Transverse colon (tissue), 4 donors: ENCODE measurements at regions not wholly inside any gene's neighbourhood (a gene's known extent, or its start where the extent isn't known, plus 50 kb on each side); places are given as distances from the start of the nearest gene placed in this dataset.

ENCODE experiments used
- DNase-seq: peaks from one replicate; pipeline ENCODE4 v3.0.0-alpha.2; 2019
- H3K27ac ChIP-seq, 4 donors: fragments of 200-600 bp; sonication (generic); 2 replicates each; pipeline ENCODE4 v1.5.1; 2016 to 2018; ENCODE audit warnings: inconsistent platforms in 4 of 4
- H3K27me3 ChIP-seq: fragments of 200-600 bp; sonication (generic); 2 replicates; pipeline ENCODE4 v1.5.1; 2017; ENCODE audit warnings: inconsistent platforms
- H3K36me3 ChIP-seq, 4 donors: fragments of 200-600 bp; sonication (generic); 2 replicates each; pipeline ENCODE4 v1.5.1; 2017 to 2019; ENCODE audit warnings: inconsistent platforms in 4 of 4
- H3K4me1 ChIP-seq, 4 donors: fragments of 200-600 bp; sonication (generic); 2 replicates each; pipeline ENCODE4 v1.5.1; 2017 to 2020; ENCODE audit warnings: inconsistent platforms in 4 of 4
- H3K4me3 ChIP-seq, 4 donors: fragments of 200-600 bp; sonication (generic); 1 replicate in 1 of 4; 2 replicates in 3 of 4; pipeline versions ENCODE4 v1.5.1 to v1.6.1; 2017 to 2019; ENCODE audit warnings: inconsistent platforms in 4 of 4
- H3K9me3 ChIP-seq, 2 donors: fragments of 200-600 bp; sonication (generic); 2 replicates each; pipeline ENCODE4 v1.5.1; 2017 to 2019; ENCODE audit warnings: inconsistent platforms in 2 of 2
- EP300 ChIP-seq: sonication (generic); formaldehyde crosslinking; IDR thresholded peaks from one replicate; pipeline ENCODE4 v1.6.1; 2017; ENCODE audit warnings: antibody characterized with exemption, low read depth
- POLR2A ChIP-seq: fragments of 450-650 bp; IDR thresholded peaks from one replicate; pipeline ENCODE4 v1.6.1; 2016; ENCODE audit warnings: antibody characterized with exemption, mild to moderate bottlenecking, moderate library complexity
- POLR2AphosphoS5 ChIP-seq, 3 donors: sonication (generic); formaldehyde crosslinking; IDR thresholded peaks; one replicate each; pipeline ENCODE4 v1.6.1; 2016; ENCODE audit warnings: antibody characterized with exemption in 3 of 3
- WGBS, 2 donors: methylation state at CpG; one replicate each; pipeline ENCODE4 v1.1.5; 2018; ENCODE audit warnings: low coverage in 1 of 2; 5-methylcytosine and 5-hydroxymethylcytosine counted together
- in situ Hi-C, 4 donors: fragments of 200-750 bp; cut with MboI; loops; one replicate each; pipeline versions ENCODE4 v1.15.0 to v1.15.1; 2017; ENCODE audit warnings: low sequenced_read_pairs in 3 of 4, low pct_ligation_motif_present in 1 of 4, low pct_unique_long_range_greater_than_20kb in 1 of 4
- intact Hi-C: fragments of 100-400 bp; cut with DNase I; formaldehyde crosslinking; loops from one replicate; pipeline ENCODE4 v1.15.1; 2023; ENCODE audit warnings: low total_unique reads
- TF ChIP-seq, protein P1 (sequence below), 5 experiments: fragments of 200-600 bp in 3 of 5; fragments of 450-650 bp in 2 of 5; sonication (generic) in 3 of 5; IDR thresholded peaks; 1 replicate in 2 of 5; 2 replicates in 3 of 5; pipeline ENCODE4 v1.5.1; 2016 to 2017; ENCODE audit warnings: antibody characterized with exemption in 5 of 5, inconsistent platforms in 3 of 5, mild to moderate bottlenecking in 2 of 5, moderate library complexity in 1 of 5

DNA sequence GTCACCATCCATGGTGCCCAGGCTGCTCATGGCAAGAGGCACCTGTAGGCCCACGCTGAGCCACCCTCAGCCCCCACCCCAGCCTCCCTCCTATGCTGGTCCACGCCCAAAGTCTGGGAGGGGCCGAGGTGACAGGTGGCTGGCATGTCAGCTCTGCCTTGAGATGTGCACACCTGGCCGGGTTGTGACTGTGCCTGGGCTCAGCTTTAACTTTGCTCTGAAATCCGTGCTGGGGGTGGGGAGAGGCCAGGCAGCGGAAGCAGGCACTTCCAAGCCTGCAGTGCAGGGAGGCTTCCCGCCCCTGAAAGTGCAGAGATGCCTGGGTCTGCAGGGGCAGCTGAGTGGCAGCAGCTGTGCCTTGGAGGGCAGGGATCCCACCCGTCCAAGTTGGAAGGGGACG lies 1124.8 kb downstream of the SI start:
- intact Hi-C loops = no loop called here
- no peaks in the 10 kb centered on the region for H3K36me3 ChIP-seq
- no peaks in the 10 kb centered on the region for H3K9me3 ChIP-seq
- H3K27ac ChIP-seq = no peak overlapping the region
- H3K27me3 ChIP-seq = no peaks in the 10 kb centered on the region
- no peak overlapping the region for H3K4me3 ChIP-seq
- DNase-seq = no peak
- no peaks in the 10 kb centered on the region for H3K4me1 ChIP-seq
- WGBS, 2 donors = 38% methylated on average over 8 of the region's 9 CpGs; no CpG with 5 or more reads in 1 of the 2 donors
- TF ChIP-seq, protein P1, sequence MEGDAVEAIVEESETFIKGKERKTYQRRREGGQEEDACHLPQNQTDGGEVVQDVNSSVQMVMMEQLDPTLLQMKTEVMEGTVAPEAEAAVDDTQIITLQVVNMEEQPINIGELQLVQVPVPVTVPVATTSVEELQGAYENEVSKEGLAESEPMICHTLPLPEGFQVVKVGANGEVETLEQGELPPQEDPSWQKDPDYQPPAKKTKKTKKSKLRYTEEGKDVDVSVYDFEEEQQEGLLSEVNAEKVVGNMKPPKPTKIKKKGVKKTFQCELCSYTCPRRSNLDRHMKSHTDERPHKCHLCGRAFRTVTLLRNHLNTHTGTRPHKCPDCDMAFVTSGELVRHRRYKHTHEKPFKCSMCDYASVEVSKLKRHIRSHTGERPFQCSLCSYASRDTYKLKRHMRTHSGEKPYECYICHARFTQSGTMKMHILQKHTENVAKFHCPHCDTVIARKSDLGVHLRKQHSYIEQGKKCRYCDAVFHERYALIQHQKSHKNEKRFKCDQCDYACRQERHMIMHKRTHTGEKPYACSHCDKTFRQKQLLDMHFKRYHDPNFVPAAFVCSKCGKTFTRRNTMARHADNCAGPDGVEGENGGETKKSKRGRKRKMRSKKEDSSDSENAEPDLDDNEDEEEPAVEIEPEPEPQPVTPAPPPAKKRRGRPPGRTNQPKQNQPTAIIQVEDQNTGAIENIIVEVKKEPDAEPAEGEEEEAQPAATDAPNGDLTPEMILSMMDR (IDR thresholded peaks at IDR 0.05) = no peak
- TF ChIP-seq POLR2AphosphoS5 (IDR thresholded peaks at IDR 0.05) (no peak), POLR2A (no peak), EP300 (no peak)
- in situ Hi-C loops = no loop called here

DNA sequence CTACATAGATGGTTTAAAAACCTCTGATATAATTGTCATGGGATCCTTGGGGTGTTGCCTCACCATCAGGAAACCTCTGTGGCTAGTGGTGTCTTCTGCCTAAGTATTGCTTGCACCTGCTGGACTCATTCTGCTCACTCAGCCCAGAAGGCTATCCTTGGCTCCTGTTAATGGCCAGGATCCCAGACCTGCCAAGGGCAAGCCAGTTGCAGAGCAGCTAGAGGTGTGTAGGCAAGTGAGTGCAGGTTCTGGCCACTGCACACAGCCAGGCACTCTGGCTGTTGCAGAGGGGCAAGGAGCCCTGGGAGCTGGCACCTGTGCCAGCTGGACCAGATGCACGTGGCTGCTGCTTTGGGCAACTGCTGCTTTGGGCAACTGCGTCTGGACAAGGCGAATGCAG lies 1125.8 kb downstream of the SI start:
- no peak for DNase-seq
- intact Hi-C loops = no loop called here

DNA sequence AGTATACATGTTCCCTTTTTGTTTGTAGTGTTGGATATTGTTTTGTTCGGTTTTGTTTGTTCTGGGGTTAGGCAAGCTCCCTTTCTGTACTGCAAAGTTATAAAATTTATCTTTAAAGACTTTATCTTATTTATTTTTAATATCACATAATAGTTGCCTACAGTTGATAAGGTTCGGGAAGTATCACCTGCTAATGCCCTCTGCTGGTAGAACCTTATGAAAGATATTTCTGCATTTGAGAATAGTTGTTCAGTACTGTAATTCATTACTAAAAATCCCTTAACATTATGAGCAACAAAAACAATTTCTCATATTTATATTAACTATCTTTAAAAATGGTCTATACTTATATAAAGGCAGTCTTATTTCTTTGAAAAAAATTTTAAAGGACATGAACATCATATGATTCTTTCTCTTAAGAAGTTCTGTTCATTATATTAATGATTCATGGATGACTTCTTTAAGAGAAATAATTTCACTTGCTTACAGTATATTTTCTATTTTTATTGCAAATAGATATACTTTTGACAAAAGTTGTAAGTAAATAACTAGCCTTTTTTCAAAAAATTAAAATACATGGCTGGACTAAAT lies 1126.8 kb downstream of the SI start:
- no peaks in the 10 kb centered on the region for H3K4me1 ChIP-seq
- TF ChIP-seq POLR2A = no peak
- no peak for TF ChIP-seq EP300
- TF ChIP-seq, protein P1 (IDR thresholded peaks at IDR 0.05) = peak in 4 of 5 experiments; percentile 13 to 59 (median 31)
- no peaks in the 10 kb centered on the region for H3K9me3 ChIP-seq
- H3K27ac ChIP-seq = no peak overlapping the region
- no peaks in the 10 kb centered on the region for H3K27me3 ChIP-seq
- intact Hi-C loops = no loop called here
- 20 to 30% methylated on average over 2 of the region's 2 CpGs for WGBS, 2 donors
- in situ Hi-C loops = no loop called here
- H3K36me3 ChIP-seq = no peaks in the 10 kb centered on the region
- DNase-seq = no peak
- H3K4me3 ChIP-seq = no peak overlapping the region

More for the DNA sequence above, 1125.8 kb downstream of the SI start:
- Histone ChIP-seq H3K4me3 (no peak overlapping the region), H3K27me3 (no peaks in the 10 kb centered on the region), H3K27ac (no peak overlapping the region), H3K4me1 (no peaks in the 10 kb centered on the region), H3K9me3 (no peaks in the 10 kb centered on the region), H3K36me3 (no peaks in the 10 kb centered on the region)
- TF ChIP-seq POLR2A = no peak
- no peak for TF ChIP-seq POLR2AphosphoS5 (IDR thresholded peaks at IDR 0.05)
- TF ChIP-seq, protein P1 (IDR thresholded peaks at IDR 0.05) = no peak
- TF ChIP-seq EP300 = no peak
- in situ Hi-C loops = no loop called here
- WGBS, 2 donors = 82 to 94% methylated on average over 3 of the region's 3 CpGs

DNA sequence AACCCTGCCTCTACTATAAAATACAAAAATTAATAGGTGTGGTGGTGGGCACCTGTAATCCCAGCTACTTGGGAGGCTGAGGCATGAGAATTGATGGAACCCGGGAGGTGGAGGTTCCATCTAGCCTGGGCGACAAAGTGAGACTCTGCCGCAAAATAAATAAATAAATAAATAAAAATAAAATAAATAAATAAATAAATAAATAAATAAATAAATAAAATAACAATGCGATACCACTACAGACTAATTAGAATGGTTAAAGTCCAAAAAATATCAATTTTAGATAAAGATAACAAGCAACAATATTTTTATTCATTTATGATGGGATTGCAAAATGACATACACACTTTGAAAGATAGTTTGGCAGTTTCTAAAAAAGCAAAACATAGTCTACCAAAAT lies 1131.5 kb downstream of the SI start:
- Histone ChIP-seq H3K27me3 (no peaks in the 10 kb centered on the region), H3K27ac (no peak overlapping the region), H3K4me3 (no peak overlapping the region), H3K9me3 (no peaks in the 10 kb centered on the region), H3K4me1 (no peaks in the 10 kb centered on the region), H3K36me3 (no peaks in the 10 kb centered on the region)
- no peak for DNase-seq
- intact Hi-C loops (no loop called here), in situ Hi-C loops (no loop called here)
- no peak for TF ChIP-seq POLR2A
- TF ChIP-seq, protein P1 (IDR thresholded peaks at IDR 0.05) = no peak
- no peak for TF ChIP-seq EP300
- TF ChIP-seq POLR2AphosphoS5 (IDR thresholded peaks at IDR 0.05) = no peak
- 85 to 87% methylated on average over 4 of the region's 4 CpGs for WGBS, 2 donors
